HepG2 (cell line): ENCODE measurements at regions not wholly inside any gene's neighbourhood (a gene's known extent, or its start where the extent isn't known, plus 50 kb on each side); places are given as distances from the start of the nearest gene placed in this dataset.

Source experiments
- CTCF ChIP-seq: sonication (generic); formaldehyde crosslinking; IDR thresholded peaks from 2 replicates; pipeline ENCODE4 v1.5.0; 2020; ENCODE audit warnings: mild to moderate bottlenecking, missing genetic modification reagents, moderate library complexity
- ESRRA ChIP-seq: sonication (generic); formaldehyde crosslinking; IDR thresholded peaks from 2 replicates; pipeline ENCODE4 v1.5.1; 2020; ENCODE audit warnings: mild to moderate bottlenecking, low read depth, missing genetic modification reagents
- MAFK ChIP-seq, 2 experiments: IDR thresholded peaks in 1 of 2; conservative IDR thresholded peaks in 1 of 2; 2 replicates each; pipeline ENCODE4 v1.6.1; 2011; ENCODE audit warnings: improper control_type of control experiment in 2 of 2, low read length in 2 of 2
- MNT ChIP-seq: fragments of 450-650 bp; IDR thresholded peaks from 2 replicates; pipeline ENCODE4 v1.6.1; 2016
- PBX3 ChIP-seq: sonication (generic); formaldehyde crosslinking; IDR thresholded peaks from 2 replicates; pipeline ENCODE4 v1.8.1; 2023; ENCODE audit warnings: missing genetic modification reagents, inconsistent platforms, borderline replicate concordance
- POLR2AphosphoS5 ChIP-seq: IDR thresholded peaks from 2 replicates; pipeline ENCODE4 v1.6.1; 2012; ENCODE audit warnings: low read depth, low read length
- REXO4 ChIP-seq: sonication (generic); formaldehyde crosslinking; IDR thresholded peaks from 2 replicates; pipeline ENCODE4 v1.8.0; 2022; ENCODE audit warnings: missing genetic modification reagents, mild to moderate bottlenecking, borderline replicate concordance
- SAP130 ChIP-seq: IDR thresholded peaks from 2 replicates; pipeline ENCODE4 v1.6.1; 2016; ENCODE audit warnings: low read depth
- SSRP1 ChIP-seq: IDR thresholded peaks from 2 replicates; pipeline ENCODE4 v1.6.1; 2016; ENCODE audit warnings: control low read depth
- TFE3 ChIP-seq: IDR thresholded peaks from 2 replicates; pipeline ENCODE4 v1.6.1; 2016
- YY1 ChIP-seq: IDR thresholded peaks from 2 replicates; pipeline ENCODE4 v1.6.1; 2011; ENCODE audit warnings: low read length, low read depth, moderate library complexity, mild to moderate bottlenecking; ENCODE audit not compliant: insufficient read depth, insufficient replicate concordance

GRCh38 chr18:27313678-27314077, 128.6 kb upstream of the CHST9 start:
- TF ChIP-seq CTCF (CRISPR knock-in tag), result no peak
- TF ChIP-seq PBX3 (CRISPR knock-in tag), result no peak
- TF ChIP-seq SSRP1 (CRISPR knock-in tag), result no peak
- TF ChIP-seq TFE3 (CRISPR knock-in tag), result no peak
- TF ChIP-seq REXO4 (CRISPR knock-in tag), result no peak
- TF ChIP-seq SAP130 (CRISPR knock-in tag), result no peak
- TF ChIP-seq YY1, result no peak
- no peak for TF ChIP-seq MAFK (conservative IDR thresholded peaks at IDR 0.05 in 1 of 2, IDR thresholded peaks at IDR 0.05 in 1 of 2; ENCODE audit: low read length in 2 of 2)
- no peak for TF ChIP-seq MNT
- TF ChIP-seq POLR2AphosphoS5, result no peak
- no peak for TF ChIP-seq ESRRA (CRISPR knock-in tag)
